ENCODE measurements at regions not wholly inside any gene's neighbourhood (a gene's known extent, or its start where the extent isn't known, plus 50 kb on each side); places are given as distances from the start of the nearest gene placed in this dataset.

GRCh38 chr11:107224836-107225235, 206.6 kb upstream of the GUCY1A2 start:
- in situ Hi-C loops (cut with HindIII; ENCODE audit: low sequenced_read_pairs) = no loop called here
- DNase-seq (ENCODE audit: low read depth) = no peak
- no peak for TF ChIP-seq CTCF (IDR thresholded peaks at IDR 0.05; ENCODE audit: low read depth, low read length, missing control alignments)
- H3K4me3 ChIP-seq (ENCODE audit: low read depth, low read length) = no peak overlapping the region

- H3K4me3 ChIP-seq (ENCODE audit: low read depth, low read length) = no peak overlapping the region
- no peak for TF ChIP-seq CTCF (IDR thresholded peaks at IDR 0.05; ENCODE audit: low read depth, low read length, missing control alignments)
- in situ Hi-C loops (cut with HindIII; ENCODE audit: low sequenced_read_pairs) = no loop called here
- no peak for DNase-seq (ENCODE audit: low read depth)
Measured at GRCh38 chr11:107222916-107223460, 204.7 kb upstream of the GUCY1A2 start.

- DNase-seq (ENCODE audit: low read depth) = no peak
- H3K4me3 ChIP-seq (ENCODE audit: low read depth, low read length) = no peak overlapping the region
- no peak for TF ChIP-seq CTCF (IDR thresholded peaks at IDR 0.05; ENCODE audit: low read depth, low read length, missing control alignments)
- in situ Hi-C loops (cut with HindIII; ENCODE audit: low sequenced_read_pairs) = no loop called here
Measured at GRCh38 chr11:107222431-107222830, 204.2 kb upstream of the GUCY1A2 start.

GRCh38 chr11:107221748-107222285, 203.5 kb upstream of the GUCY1A2 start:
- DNase-seq (ENCODE audit: low read depth) = no peak
- TF ChIP-seq CTCF (IDR thresholded peaks at IDR 0.05; ENCODE audit: low read depth, low read length, missing control alignments) = no peak
- H3K4me3 ChIP-seq (ENCODE audit: low read depth, low read length) = no peak overlapping the region
- in situ Hi-C loops (cut with HindIII; ENCODE audit: low sequenced_read_pairs) = no loop called here

GRCh38 chr11:107218123-107219013, 200.1 kb upstream of the GUCY1A2 start:
- no peak for DNase-seq (ENCODE audit: low read depth)
- no peak for TF ChIP-seq CTCF (IDR thresholded peaks at IDR 0.05; ENCODE audit: low read depth, low read length, missing control alignments)
- in situ Hi-C loops (cut with HindIII; ENCODE audit: low sequenced_read_pairs) = no loop called here

GRCh38 chr11:107217444-107217843, 199.2 kb upstream of the GUCY1A2 start:
- H3K4me3 ChIP-seq (ENCODE audit: low read depth, low read length) = no peak overlapping the region
- no peak for TF ChIP-seq CTCF (IDR thresholded peaks at IDR 0.05; ENCODE audit: low read depth, low read length, missing control alignments)
- no peak for DNase-seq (ENCODE audit: low read depth)
- in situ Hi-C loops (cut with HindIII; ENCODE audit: low sequenced_read_pairs) = no loop called here

More at GRCh38 chr11:107218123-107219013, 200.1 kb upstream of the GUCY1A2 start:
- H3K4me3 ChIP-seq (ENCODE audit: low read depth, low read length) = no peak overlapping the region
